ENCODE measurements at regions not wholly inside any gene's neighbourhood (a gene's known extent, or its start where the extent isn't known, plus 50 kb on each side); places are given as distances from the start of the nearest gene placed in this dataset.

GRCh38 chr3:147514366-147515160 is 105.4 kb downstream of the ZIC1 start:
- TF ChIP-seq POLR2AphosphoS5 (IDR thresholded peaks at IDR 0.05; ENCODE audit: low read depth, low read length): no peak
- TF ChIP-seq TCF7L2 (IDR thresholded peaks at IDR 0.05; ENCODE audit: low read depth, low read length): no peak
- no peak for TF ChIP-seq CTCF (IDR thresholded peaks at IDR 0.05)

Measured in Panc1 (cell line).